ENCODE measurements at regions not wholly inside any gene's neighbourhood (a gene's known extent, or its start where the extent isn't known, plus 50 kb on each side); places are given as distances from the start of the nearest gene placed in this dataset.
"Not testable (repeated sequence)": the region's sequence is repeated elsewhere in the genome, so short reads cannot be mapped to it uniquely, and the experiment has no call there.

DNA sequence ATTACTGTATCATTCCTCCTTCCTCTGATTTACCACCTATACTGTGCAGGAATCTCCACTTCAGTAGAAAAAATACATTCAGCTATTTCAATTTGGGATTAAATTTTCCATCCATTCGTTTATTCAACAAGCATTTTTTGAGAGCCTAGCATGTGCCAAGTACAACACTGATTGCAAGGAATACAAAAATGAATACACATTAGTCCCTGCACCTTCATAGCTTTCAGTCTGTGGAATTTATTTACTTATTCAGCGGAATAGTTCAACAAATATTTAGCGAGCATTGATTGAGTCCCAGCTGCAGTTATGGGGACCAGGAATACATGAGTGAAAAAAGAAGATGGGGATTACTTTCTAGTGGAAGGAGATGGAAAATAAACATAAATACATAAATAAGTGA, 606.8 kb upstream of the TBL1XR1 start:
- no peak for DNase-seq

- DNase-seq, result no peak
Observed at GRCh38 chr3:177804646-177805045, 607.4 kb upstream of the TBL1XR1 start.

DNA sequence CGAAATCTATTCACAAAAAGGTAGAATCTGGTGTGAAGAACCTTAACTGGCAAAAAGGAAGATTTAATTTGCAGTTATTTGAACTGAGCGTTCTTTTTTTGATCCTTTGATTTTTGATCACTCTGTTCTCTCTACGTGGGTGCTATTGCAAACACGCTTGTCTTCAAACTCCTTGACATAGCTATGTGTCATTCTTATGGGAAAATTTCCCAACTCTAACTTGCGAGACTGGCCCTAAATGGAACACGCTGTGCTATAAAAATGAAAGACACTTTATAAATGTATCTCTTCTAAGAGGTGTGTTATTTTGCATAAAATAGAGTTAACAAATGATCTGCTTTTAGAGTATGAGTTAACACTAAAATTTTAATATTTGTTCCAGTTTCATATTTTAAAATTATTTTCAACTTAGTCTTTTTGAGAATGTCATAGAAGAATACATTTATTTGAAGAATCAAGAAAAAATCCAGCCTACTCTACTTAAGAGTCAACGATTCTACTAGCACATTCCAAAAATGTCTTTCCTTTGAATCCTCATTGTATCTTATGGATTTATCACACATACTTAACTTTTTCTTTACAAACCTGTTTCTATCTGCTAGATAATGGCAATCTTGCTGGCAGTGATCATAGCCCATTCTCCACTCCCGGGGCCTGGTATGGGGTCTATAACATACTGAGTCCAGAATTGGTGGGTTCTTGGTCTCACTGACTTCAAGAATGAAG, 610.0 kb upstream of the TBL1XR1 start:
- DNase-seq, result no peak

DNA sequence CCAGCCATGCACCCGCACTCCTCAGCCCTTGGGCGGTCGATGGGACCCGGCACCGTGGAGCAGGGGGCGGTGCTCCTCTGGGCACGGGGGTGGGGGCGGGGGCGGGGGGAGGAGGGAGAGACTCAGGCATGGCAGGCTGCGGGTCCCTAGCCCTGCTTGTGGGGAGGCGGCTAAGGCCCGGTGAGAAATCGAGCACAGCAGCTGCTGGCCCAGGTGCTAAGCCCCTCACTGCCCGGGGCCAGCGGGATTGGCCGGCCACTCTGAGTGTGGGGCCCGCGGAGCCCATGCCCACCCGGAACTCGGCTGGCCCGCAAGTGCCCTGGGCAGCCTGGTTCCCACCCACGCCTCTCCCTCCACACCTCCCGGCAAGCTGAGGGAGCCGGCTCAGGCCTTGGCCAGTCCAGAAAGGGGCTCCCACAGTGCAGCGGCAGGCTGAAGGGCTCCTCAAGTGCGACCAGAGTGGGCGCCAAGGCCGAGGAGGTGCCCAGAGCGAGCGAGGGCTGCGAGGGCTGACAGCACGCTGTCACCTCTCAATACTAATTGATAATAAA, 611.7 kb upstream of the TBL1XR1 start:
- DNase-seq, result not testable (repeated sequence)

- no peak for DNase-seq
Observed at GRCh38 chr3:177810162-177810623, 612.9 kb upstream of the TBL1XR1 start.

DNA sequence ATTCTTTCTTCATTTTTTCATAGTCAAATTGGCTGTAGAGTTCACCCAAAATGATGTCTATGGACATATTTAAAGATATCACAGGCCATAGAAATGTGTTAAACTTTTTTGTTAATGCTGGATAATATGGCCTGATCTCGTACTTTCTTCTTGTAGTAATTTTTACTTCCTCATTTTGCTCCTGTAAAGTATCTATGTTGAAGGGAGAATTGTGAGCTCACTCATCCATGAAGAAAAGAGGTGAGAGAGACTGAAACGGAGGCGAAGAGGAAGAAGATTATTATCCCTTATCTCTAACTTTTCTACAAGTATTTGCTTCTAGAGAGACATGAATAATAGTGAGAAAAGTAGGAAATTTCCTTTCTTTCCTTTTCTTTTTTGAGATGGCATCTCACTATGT, 613.8 kb upstream of the TBL1XR1 start:
- no peak for DNase-seq

DNA sequence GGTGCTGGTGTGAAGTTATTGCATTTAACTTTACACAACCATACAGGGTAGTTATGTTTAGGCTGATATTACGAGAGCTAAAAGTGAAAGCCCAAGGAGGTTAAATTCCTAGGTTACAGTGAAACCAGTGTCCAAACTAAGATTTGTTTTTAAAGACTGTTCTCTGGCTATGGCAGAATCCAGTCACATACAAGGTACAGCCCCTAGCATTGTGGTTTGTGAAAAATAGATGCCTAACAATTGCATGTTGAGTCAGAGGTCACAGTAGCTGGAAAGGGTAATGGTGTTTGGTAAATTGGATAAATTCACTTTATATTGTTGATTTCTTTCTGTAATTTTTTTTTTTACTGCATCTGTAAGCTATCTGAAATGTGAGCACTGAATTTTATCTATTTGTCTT, 614.6 kb upstream of the TBL1XR1 start:
- no peak for DNase-seq

GRCh38 chr3:177812492-177812891, 615.2 kb upstream of the TBL1XR1 start:
- DNase-seq, result no peak

DNA sequence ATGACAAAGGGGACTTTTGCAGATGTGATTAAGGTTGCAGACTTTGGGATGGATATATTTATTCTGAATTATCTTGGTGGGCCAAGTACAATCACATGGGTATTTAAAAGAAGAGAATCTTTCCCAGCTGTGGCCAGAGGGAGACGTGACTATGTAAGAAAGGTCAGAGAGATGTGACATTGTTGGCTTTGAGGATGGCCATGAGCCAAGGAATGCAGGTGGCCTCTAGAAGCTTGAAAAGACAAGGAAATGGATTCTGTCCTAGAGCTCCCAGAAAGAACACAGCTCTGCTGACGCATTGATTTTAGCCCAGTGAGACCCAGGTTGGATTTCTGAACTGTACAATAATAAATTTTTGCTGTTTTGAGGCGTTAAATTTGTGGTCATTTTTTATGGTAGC, 616.0 kb upstream of the TBL1XR1 start:
- no peak for DNase-seq

GRCh38 chr3:177816667-177817208, 619.5 kb upstream of the TBL1XR1 start:
- DNase-seq, result no peak

GRCh38 chr3:177817751-177818150, 620.5 kb upstream of the TBL1XR1 start:
- no peak for DNase-seq

DNA sequence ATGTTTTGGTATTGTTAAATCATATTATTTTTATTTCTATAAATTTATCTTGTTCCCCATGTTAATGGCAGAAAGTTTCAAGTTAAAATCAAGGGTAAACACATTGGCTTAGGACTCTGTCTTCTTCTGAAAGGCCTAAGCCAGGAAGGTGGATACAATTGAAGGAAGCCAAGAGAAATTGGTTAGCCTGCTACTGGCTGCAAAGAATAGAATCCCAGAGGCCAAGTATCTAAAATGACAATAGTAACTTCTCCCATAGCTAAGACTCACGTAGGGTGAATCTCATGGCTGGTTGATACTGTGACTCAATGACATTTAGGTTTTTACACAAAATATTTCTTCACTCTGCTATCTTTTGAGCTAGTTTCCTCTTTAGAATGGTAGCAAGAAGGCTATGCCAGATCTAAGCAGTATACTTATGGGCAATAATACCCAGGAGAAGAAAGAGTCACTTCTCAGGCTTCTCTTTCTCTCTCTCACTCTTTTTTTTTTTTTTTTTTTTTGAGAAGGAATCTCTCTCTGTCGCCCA, 621.5 kb upstream of the TBL1XR1 start:
- no peak for DNase-seq

GRCh38 chr3:177820683-177821316, 623.5 kb upstream of the TBL1XR1 start:
- DNase-seq, result no peak

- DNase-seq, result no peak
Observed at GRCh38 chr3:177822681-177823096, 625.4 kb upstream of the TBL1XR1 start.

GRCh38 chr3:177823701-177824189, 626.5 kb upstream of the TBL1XR1 start:
- no peak for DNase-seq

DNA sequence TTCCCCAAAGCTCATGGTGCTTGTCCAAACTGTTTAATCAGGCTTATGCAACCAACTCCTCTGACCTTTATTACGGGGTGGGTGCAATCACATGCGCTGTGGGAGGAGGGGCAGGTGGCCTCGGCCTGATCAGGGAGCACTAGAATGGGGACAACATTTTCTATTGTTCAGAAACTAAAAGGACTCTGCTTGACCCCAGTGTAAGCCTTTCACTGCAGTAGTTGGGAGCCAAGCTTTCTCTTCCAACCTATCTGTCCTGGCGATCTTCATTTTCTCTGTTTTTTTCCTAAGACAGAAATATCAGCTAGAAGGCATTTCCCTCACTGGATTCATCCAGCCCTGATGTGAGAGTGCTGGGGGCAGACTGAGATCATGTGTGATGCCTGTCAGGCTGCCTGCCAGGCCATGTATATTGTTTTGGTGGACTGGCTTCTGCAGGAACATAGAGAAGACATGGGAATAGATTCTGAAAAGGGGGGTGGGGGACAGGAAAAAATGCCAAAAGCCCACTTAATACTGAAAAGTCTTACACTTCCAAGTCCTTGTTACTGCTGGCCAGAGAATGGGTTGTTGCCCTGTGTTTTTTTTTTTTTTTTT, 627.0 kb upstream of the TBL1XR1 start:
- DNase-seq, result no peak

GRCh38 chr3:177824841-177825240, 627.6 kb upstream of the TBL1XR1 start:
- DNase-seq, result no peak

- no peak for DNase-seq
Observed at GRCh38 chr3:177826253-177826652, 629.0 kb upstream of the TBL1XR1 start.

DNA sequence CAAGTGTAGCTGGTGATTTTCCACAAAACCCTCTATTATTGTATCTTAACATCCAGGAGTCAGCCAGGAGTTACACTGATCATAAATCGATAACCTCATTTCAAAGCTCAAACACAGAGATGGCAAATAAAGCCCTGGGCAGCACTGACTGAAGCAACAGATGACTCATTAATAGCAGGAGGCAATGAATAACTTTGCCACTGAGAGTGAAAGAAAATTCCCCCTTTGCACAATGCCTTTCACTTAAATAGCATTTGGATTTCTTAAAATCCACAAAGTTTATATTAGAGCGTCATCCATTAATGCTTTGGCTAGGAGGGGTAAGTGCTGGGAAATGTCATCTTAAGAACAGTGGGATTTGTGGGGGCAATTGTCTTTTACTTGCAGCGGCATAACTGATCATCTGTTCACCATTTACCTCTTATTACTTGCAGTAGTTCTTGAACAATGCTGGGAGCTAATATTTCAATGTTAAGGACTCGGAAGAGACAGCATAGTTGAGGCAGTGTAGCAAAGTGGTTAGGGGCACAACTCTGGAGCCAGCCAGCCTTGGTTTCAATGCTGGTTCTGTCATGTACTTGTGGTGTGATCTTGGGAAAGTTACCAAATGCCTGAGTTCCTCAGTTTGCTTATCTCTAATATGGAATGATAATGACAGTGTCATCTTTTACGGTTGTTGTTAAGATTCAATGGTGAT, 630.4 kb upstream of the TBL1XR1 start:
- no peak for DNase-seq

DNA sequence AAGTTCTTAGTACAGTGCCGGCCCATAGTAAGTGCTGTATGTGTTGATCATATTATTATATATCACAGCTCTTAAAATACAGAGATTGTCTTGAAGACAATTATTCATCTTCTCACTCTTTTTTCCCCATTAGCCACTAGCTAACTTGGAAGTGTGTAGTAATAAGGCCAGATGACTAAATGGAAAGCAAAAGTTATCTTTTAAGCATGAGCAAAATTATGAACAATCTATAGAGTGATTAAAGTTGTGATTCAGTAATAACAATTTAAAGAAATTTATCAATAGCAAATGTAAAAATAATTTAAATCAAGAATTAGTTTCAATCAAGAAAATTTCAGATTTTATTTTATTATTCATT, 630.9 kb upstream of the TBL1XR1 start:
- DNase-seq, result no peak

- DNase-seq, result no peak
Observed at GRCh38 chr3:177830411-177830849, 633.1 kb upstream of the TBL1XR1 start.

DNA sequence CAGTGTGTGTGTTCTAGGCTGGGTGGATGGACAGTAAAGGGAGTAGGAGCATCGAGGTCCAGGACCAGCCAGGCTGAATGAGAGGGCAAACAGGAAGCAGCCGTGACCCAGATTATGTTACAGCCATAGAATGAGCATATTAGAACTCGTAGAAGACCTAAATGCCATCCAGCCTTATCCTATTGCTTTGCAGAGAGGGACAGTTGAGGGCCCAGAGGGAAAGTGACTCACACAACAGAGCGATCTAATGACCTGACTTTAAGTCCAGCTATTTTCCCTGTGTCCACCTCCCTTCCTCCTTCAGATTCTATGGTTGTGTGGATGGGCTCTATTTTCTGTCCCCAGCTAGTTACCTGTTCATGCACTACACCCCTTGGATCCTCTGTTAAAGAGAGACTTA, 634.1 kb upstream of the TBL1XR1 start:
- no peak for DNase-seq

DNA sequence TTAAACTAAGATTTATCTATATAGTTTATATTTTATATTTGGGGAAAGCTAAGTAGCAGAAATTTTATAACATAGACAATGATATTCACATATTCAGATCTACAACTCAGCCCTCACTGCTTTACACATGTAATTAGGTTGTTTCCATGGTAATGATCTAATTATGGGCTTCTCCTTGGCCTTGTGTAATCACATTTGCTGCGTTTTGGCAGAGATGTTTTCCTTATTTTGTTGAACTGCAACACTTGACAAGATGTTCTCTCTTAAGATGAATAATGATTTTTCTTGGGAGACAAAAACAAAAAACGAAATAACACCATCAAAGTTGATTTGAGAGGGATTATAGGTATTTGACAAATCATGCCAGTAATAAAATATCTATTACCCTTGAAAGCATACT, 635.6 kb upstream of the TBL1XR1 start:
- no peak for DNase-seq

All from CD4-positive, alpha-beta T cell treated with Interleukin-12 subunit alpha and Interleukin-12 subunit beta, for 1 hour (primary cell).